D721Med (cell line): ENCODE measurements at regions not wholly inside any gene's neighbourhood (a gene's known extent, or its start where the extent isn't known, plus 50 kb on each side); places are given as distances from the start of the nearest gene placed in this dataset.
A peak's percentile ranks its signal among the peaks of the same experiment; 100 is the strongest.

Experiments used
- DNase-seq: peaks from one replicate; pipeline ENCODE4 v3.0.0; 2011; ENCODE audit warnings: low spot score; ENCODE audit not compliant: insufficient read length
- FAIRE-seq: peaks from 2 replicates; lab custom pipeline; 2011; peaks lifted over from hg19 to GRCh38; lab: Jason Lieb, UNC
- CTCF ChIP-seq: IDR thresholded peaks from 2 replicates; pipeline ENCODE4 v1.5.1; 2012; ENCODE audit warnings: mild to moderate bottlenecking, control low read depth; ENCODE audit not compliant: insufficient read depth; ENCODE audit errors: missing control alignments

- no peak for TF ChIP-seq CTCF
- DNase-seq: no peak
- no peak for FAIRE-seq
Measured at GRCh38 chr3:83189634-83190033, 1428.2 kb upstream of the GBE1 start.

- FAIRE-seq: no peak
- no peak for TF ChIP-seq CTCF
- DNase-seq: no peak
Measured at GRCh38 chr3:83169473-83169872, 1408.0 kb upstream of the GBE1 start.

- no peak for TF ChIP-seq CTCF
- no peak for DNase-seq
- FAIRE-seq: no peak
Measured at GRCh38 chr3:83150896-83151295, 1389.5 kb upstream of the GBE1 start.

- TF ChIP-seq CTCF: no peak
Measured at GRCh38 chr3:83140983-83141382, 1379.5 kb upstream of the GBE1 start.

DNA sequence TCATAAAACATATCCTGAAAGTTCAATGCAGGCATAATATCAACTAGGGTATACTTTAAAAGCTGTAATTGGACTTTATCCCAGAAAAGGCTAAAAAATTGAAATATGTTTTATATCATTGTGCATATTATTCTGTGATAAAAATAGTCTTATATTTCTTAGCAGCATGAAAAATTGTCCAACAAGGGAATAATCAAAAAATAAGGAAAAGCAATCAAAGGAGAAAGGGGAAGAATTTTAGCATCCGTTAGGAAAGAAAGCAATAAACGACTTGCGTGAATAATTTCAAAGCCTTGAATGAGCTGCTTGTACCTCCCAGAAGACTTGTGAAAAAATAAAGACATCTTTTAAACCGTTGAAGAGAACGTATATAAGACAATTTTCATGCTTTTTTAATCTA, 1369.8 kb upstream of the GBE1 start:
- TF ChIP-seq CTCF: no peak
- no peak for FAIRE-seq
- no peak for DNase-seq

More at GRCh38 chr3:83140983-83141382, 1379.5 kb upstream of the GBE1 start:
- DNase-seq: no peak
- FAIRE-seq: peak; percentile 38

- TF ChIP-seq CTCF: no peak
- no peak for DNase-seq
- no peak for FAIRE-seq
Measured at GRCh38 chr3:83122774-83123350, 1361.4 kb upstream of the GBE1 start.

GRCh38 chr3:83093222-83093572, 1331.8 kb upstream of the GBE1 start:
- no peak for DNase-seq
- TF ChIP-seq CTCF: no peak
- FAIRE-seq: no peak
